ENCODE measurements at regions not wholly inside any gene's neighbourhood (a gene's known extent, or its start where the extent isn't known, plus 50 kb on each side); places are given as distances from the start of the nearest gene placed in this dataset.
"Not testable (repeated sequence)": the region's sequence is repeated elsewhere in the genome, so short reads cannot be mapped to it uniquely, and the experiment has no call there.

GRCh38 chr5:25418319-25418859, 773.6 kb upstream of the CDH10 start:
- intact Hi-C loops (cut with DNase I), result no loop called here

GRCh38 chr5:25416960-25417359, 772.2 kb upstream of the CDH10 start:
- DNase-seq, result no peak

More at GRCh38 chr5:25418319-25418859, 773.6 kb upstream of the CDH10 start:
- DNase-seq (no peak), ATAC-seq (ENCODE audit: poor library complexity) (no peak)

GRCh38 chr5:25415970-25416369, 771.2 kb upstream of the CDH10 start:
- intact Hi-C loops (cut with DNase I), result no loop called here
- ATAC-seq (ENCODE audit: poor library complexity), result no peak
- no peak for DNase-seq

More at GRCh38 chr5:25416960-25417359, 772.2 kb upstream of the CDH10 start:
- no peak for ATAC-seq (ENCODE audit: poor library complexity)
- intact Hi-C loops (cut with DNase I), result no loop called here

- ATAC-seq (ENCODE audit: poor library complexity) (no peak), DNase-seq (no peak)
- intact Hi-C loops (cut with DNase I), result no loop called here
Measured at GRCh38 chr5:25414742-25415141, 770.0 kb upstream of the CDH10 start.

GRCh38 chr5:25412116-25412661, 767.4 kb upstream of the CDH10 start:
- ATAC-seq (ENCODE audit: poor library complexity), result no peak
- DNase-seq, result no peak
- intact Hi-C loops (cut with DNase I), result no loop called here

GRCh38 chr5:25407365-25407764, 762.6 kb upstream of the CDH10 start:
- ATAC-seq (ENCODE audit: poor library complexity); DNase-seq; intact Hi-C loops (cut with DNase I): not testable (repeated sequence)

- ATAC-seq (ENCODE audit: poor library complexity) (no peak), DNase-seq (no peak)
- intact Hi-C loops (cut with DNase I), result no loop called here
Measured at GRCh38 chr5:25405850-25406249, 761.1 kb upstream of the CDH10 start.

GRCh38 chr5:25399878-25400480, 755.2 kb upstream of the CDH10 start:
- ATAC-seq (ENCODE audit: poor library complexity) (no peak), DNase-seq (no peak)
- intact Hi-C loops (cut with DNase I), result no loop called here

- DNase-seq (no peak), ATAC-seq (ENCODE audit: poor library complexity) (no peak)
- intact Hi-C loops (cut with DNase I), result no loop called here
Measured at GRCh38 chr5:25393957-25394356, 749.2 kb upstream of the CDH10 start.

- ATAC-seq (ENCODE audit: poor library complexity), result no peak
- intact Hi-C loops (cut with DNase I), result no loop called here
- no peak for DNase-seq
Measured at GRCh38 chr5:25393256-25393655, 748.5 kb upstream of the CDH10 start.

GRCh38 chr5:25387953-25388352, 743.2 kb upstream of the CDH10 start:
- intact Hi-C loops (cut with DNase I), result no loop called here
- ATAC-seq (ENCODE audit: poor library complexity) (no peak), DNase-seq (no peak)

- ATAC-seq (ENCODE audit: poor library complexity), result no peak
- DNase-seq, result peak; percentile 27
Measured at GRCh38 chr5:25362799-25363198, 718.0 kb upstream of the CDH10 start.

GRCh38 chr5:25358919-25359318, 714.1 kb upstream of the CDH10 start:
- ATAC-seq (ENCODE audit: poor library complexity), result no peak
- no peak for DNase-seq
- intact Hi-C loops (cut with DNase I), result no loop called here

More at GRCh38 chr5:25362799-25363198, 718.0 kb upstream of the CDH10 start:
- intact Hi-C loops (cut with DNase I), result no loop called here

- no peak for DNase-seq
- no peak for ATAC-seq (ENCODE audit: poor library complexity)
- intact Hi-C loops (cut with DNase I), result no loop called here
Measured at GRCh38 chr5:25357605-25358004, 712.8 kb upstream of the CDH10 start.

- intact Hi-C loops (cut with DNase I), result no loop called here
- DNase-seq, result no peak
- no peak for ATAC-seq (ENCODE audit: poor library complexity)
Measured at GRCh38 chr5:25349746-25350145, 705.0 kb upstream of the CDH10 start.

GRCh38 chr5:25345240-25345771, 700.5 kb upstream of the CDH10 start:
- no peak for DNase-seq
- intact Hi-C loops (cut with DNase I), result no loop called here
- no peak for ATAC-seq (ENCODE audit: poor library complexity)

GRCh38 chr5:25339541-25339940, 694.8 kb upstream of the CDH10 start:
- no peak for ATAC-seq (ENCODE audit: poor library complexity)
- intact Hi-C loops (cut with DNase I), result no loop called here
- DNase-seq, result no peak

- DNase-seq (no peak), ATAC-seq (ENCODE audit: poor library complexity) (no peak)
- intact Hi-C loops (cut with DNase I), result no loop called here
Measured at GRCh38 chr5:25334350-25334749, 689.6 kb upstream of the CDH10 start.

GRCh38 chr5:25330721-25331120, 685.9 kb upstream of the CDH10 start:
- intact Hi-C loops (cut with DNase I), result no loop called here
- no peak for DNase-seq
- no peak for ATAC-seq (ENCODE audit: poor library complexity)

- DNase-seq (no peak), ATAC-seq (ENCODE audit: poor library complexity) (no peak)
- intact Hi-C loops (cut with DNase I), result no loop called here
Measured at GRCh38 chr5:25327172-25327571, 682.4 kb upstream of the CDH10 start.
